ENCODE measurements at regions not wholly inside any gene's neighbourhood (a gene's known extent, or its start where the extent isn't known, plus 50 kb on each side); places are given as distances from the start of the nearest gene placed in this dataset.

DNA sequence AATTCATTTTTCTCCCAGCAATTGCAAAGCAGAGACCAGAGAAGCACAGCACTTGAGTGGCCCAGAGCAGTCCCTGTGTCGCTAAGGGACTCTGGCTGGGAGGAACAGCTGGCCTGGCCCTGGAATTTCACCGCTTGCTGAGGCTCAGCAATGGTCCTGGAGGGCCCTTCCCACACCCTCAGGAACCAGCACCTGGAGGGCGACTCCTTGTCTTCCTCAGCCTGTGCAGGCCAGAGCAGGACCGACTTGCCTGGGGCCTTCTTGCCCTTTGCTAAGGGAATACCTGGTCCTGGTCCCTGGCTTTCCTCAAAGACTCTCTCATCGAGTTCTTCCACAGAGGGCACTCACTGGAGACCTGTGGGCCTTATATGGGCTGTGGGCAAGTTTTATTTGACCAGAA lies 294.6 kb downstream of the RPLP1 start:
- no peak overlapping the region for H3K27ac ChIP-seq (ENCODE audit: low read depth, low read length, poor library complexity, severe bottlenecking)
- no peaks in the 10 kb centered on the region for H3K79me2 ChIP-seq (ENCODE audit: insufficient read depth, low read depth, low read length)
- no peaks in the 10 kb centered on the region for H3K9me2 ChIP-seq (ENCODE audit: insufficient read depth, low read length)
- no TSS peak for BruUV-seq (replicated peaks)
- intact Hi-C loops (cut with micrococcal nuclease; ENCODE audit: unreplicated experiment) = loop anchor here (10.0 kb wide), 1 partner anchor 458 kb away; no protein-coding TSS in a partner anchor
- H3K4me1 ChIP-seq (ENCODE audit: insufficient read depth, low read length, poor library complexity, severe bottlenecking) = peaks cover 21% of the 10 kb centered on the region
- ChIA-PET CTCF (ENCODE audit: unreplicated experiment) (no interaction called here), POLR2A (no interaction called here)
- H4K20me1 ChIP-seq (ENCODE audit: insufficient read depth, low read length) = no peaks in the 10 kb centered on the region
- peaks cover 8% of the 10 kb centered on the region; the same call in 1 of the 2 replicates for H3K9me3 ChIP-seq (ENCODE audit: low read length)
- no peaks in the 10 kb centered on the region for H3K36me3 ChIP-seq (ENCODE audit: insufficient read depth, low read length)
- H3K4me3 ChIP-seq (ENCODE audit: low read depth, low read length, poor library complexity, severe bottlenecking) = no peak overlapping the region
- no peak overlapping the region for H2AFZ ChIP-seq (ENCODE audit: low read length)
- H3K4me2 ChIP-seq (ENCODE audit: low read length) = no peak overlapping the region
- TF ChIP-seq, protein P1, sequence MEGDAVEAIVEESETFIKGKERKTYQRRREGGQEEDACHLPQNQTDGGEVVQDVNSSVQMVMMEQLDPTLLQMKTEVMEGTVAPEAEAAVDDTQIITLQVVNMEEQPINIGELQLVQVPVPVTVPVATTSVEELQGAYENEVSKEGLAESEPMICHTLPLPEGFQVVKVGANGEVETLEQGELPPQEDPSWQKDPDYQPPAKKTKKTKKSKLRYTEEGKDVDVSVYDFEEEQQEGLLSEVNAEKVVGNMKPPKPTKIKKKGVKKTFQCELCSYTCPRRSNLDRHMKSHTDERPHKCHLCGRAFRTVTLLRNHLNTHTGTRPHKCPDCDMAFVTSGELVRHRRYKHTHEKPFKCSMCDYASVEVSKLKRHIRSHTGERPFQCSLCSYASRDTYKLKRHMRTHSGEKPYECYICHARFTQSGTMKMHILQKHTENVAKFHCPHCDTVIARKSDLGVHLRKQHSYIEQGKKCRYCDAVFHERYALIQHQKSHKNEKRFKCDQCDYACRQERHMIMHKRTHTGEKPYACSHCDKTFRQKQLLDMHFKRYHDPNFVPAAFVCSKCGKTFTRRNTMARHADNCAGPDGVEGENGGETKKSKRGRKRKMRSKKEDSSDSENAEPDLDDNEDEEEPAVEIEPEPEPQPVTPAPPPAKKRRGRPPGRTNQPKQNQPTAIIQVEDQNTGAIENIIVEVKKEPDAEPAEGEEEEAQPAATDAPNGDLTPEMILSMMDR (conservative IDR thresholded peaks at IDR 0.05; ENCODE audit: low read length) = no peak
- TF ChIP-seq EZH2phosphoT487 (IDR thresholded peaks at IDR 0.05; ENCODE audit: borderline replicate concordance, low read depth, low read length) = no peak
- no peak for DNase-seq (ENCODE audit: low spot score)

DNA sequence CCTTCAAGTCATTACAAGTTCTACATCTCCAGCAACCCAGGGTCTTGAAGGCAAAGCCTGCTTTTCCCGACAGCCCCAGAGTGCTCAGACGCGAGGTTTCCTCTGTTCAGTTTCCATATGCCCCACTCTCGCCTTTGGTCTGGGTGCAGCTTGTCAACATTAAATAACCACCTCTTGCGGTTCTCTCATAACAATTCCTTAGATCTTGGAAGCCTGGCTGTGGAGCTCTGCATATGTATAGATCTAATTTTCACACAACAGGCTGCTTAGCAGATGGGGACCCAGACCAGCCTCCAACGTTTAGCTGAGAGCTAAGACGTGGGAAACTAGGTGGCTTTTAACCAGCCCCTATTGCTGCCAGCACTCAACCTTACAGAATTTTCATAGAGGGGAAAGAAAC lies 295.5 kb downstream of the RPLP1 start:
- Histone ChIP-seq H3K27ac (ENCODE audit: low read depth, low read length, poor library complexity, severe bottlenecking) (no peak overlapping the region), H3K36me3 (ENCODE audit: insufficient read depth, low read length) (no peaks in the 10 kb centered on the region; the same call in 1 of the 2 replicates), H3K4me3 (ENCODE audit: low read depth, low read length, poor library complexity, severe bottlenecking) (no peak overlapping the region), H3K9me2 (ENCODE audit: insufficient read depth, low read length) (no peaks in the 10 kb centered on the region), H2AFZ (ENCODE audit: low read length) (no peak overlapping the region), H3K4me1 (ENCODE audit: insufficient read depth, low read length, poor library complexity, severe bottlenecking) (peaks cover 21% of the 10 kb centered on the region), H3K9me3 (ENCODE audit: low read length) (peaks cover 17% of the 10 kb centered on the region), H4K20me1 (ENCODE audit: insufficient read depth, low read length) (no peaks in the 10 kb centered on the region), H3K79me2 (ENCODE audit: insufficient read depth, low read depth, low read length) (no peaks in the 10 kb centered on the region), H3K4me2 (ENCODE audit: low read length) (no peak overlapping the region)
- POLR2A ChIA-PET = interaction anchor here (1.4 kb wide), 1 partner anchor 10 kb away, joined by 3 read pairs; no protein-coding TSS in a partner anchor
- CTCF ChIA-PET (ENCODE audit: unreplicated experiment) = no interaction called here
- BruUV-seq (replicated peaks) = no TSS peak
- no peak for DNase-seq (ENCODE audit: low spot score)
- TF ChIP-seq, protein P1 (conservative IDR thresholded peaks at IDR 0.05; ENCODE audit: low read length) = no peak
- intact Hi-C loops (cut with micrococcal nuclease; ENCODE audit: unreplicated experiment) = loop anchor here (10.0 kb wide), 1 partner anchor 457 kb away; no protein-coding TSS in a partner anchor

DNA sequence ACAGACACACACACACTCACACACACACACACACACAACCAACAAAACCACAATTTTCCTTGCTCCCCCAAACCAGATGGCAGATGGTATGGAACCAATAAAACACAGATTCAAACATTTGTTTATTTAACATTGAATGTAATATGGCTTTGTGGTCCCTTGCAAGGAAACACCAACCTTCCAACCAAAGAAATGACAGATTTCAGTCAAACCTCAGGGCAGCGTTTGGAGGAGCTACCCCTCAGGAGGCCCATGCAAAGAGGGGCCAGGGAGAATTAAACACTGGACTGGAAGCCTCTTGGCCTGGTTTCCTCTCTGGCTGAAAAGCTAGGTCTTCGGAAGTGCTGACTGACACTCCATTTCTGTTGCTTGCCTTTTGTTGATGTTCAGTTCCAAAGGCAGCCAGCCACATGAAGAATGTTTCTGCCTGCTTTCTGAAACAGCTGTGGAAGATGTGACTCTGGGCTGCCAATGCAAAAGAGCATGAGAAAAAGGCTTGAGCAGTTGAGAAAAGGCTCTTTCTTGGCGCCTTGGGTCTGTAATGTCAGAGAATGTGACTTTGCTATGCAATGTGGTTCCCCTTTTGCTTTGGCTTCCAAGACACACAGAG lies 296.1 kb downstream of the RPLP1 start:
- Histone ChIP-seq H2AFZ (ENCODE audit: low read length) (no peak overlapping the region), H3K79me2 (ENCODE audit: insufficient read depth, low read depth, low read length) (no peaks in the 10 kb centered on the region), H3K4me1 (ENCODE audit: insufficient read depth, low read length, poor library complexity, severe bottlenecking) (peaks cover 20% of the 10 kb centered on the region), H4K20me1 (ENCODE audit: insufficient read depth, low read length) (no peaks in the 10 kb centered on the region), H3K36me3 (ENCODE audit: insufficient read depth, low read length) (no peaks in the 10 kb centered on the region; the same call in 1 of the 2 replicates), H3K4me2 (ENCODE audit: low read length) (no peak overlapping the region), H3K27ac (ENCODE audit: low read depth, low read length, poor library complexity, severe bottlenecking) (no peak overlapping the region), H3K9me2 (ENCODE audit: insufficient read depth, low read length) (no peaks in the 10 kb centered on the region), H3K9me3 (ENCODE audit: low read length) (peaks cover 23% of the 10 kb centered on the region), H3K4me3 (ENCODE audit: low read depth, low read length, poor library complexity, severe bottlenecking) (no peak overlapping the region)
- ChIA-PET POLR2A (interaction anchor here (1.4 kb wide), 1 partner anchor 10 kb away, joined by 3 read pairs; no protein-coding TSS in a partner anchor), CTCF (ENCODE audit: unreplicated experiment) (no interaction called here)
- no TSS peak for BruUV-seq (replicated peaks)
- no peak for DNase-seq (ENCODE audit: low spot score)
- intact Hi-C loops (cut with micrococcal nuclease; ENCODE audit: unreplicated experiment) = loop anchor here (10.0 kb wide), 1 partner anchor 456 kb away; no protein-coding TSS in a partner anchor
- TF ChIP-seq, protein P1 (conservative IDR thresholded peaks at IDR 0.05; ENCODE audit: low read length) = no peak
- no peak for TF ChIP-seq EZH2phosphoT487 (IDR thresholded peaks at IDR 0.05; ENCODE audit: borderline replicate concordance, low read depth, low read length)
